Neural progenitor cell (in vitro differentiated cells): ENCODE measurements at regions not wholly inside any gene's neighbourhood (a gene's known extent, or its start where the extent isn't known, plus 50 kb on each side); places are given as distances from the start of the nearest gene placed in this dataset.

ENCODE experiments used
- DNase-seq: peaks from one replicate; pipeline ENCODE4 v3.0.0-alpha.2; 2016; ENCODE audit warnings: low spot score
- H2AFZ ChIP-seq: fragments of 200-600 bp; sonication (generic); replicated peaks from 2 replicates; pipeline ENCODE4 v1.6.1; 2016; ENCODE audit warnings: antibody characterized with exemption
- H3F3A ChIP-seq: fragments of 200-600 bp; sonication (generic); 2 replicates; pipeline ENCODE4 v1.6.1; 2016; ENCODE audit warnings: antibody characterized with exemption, low read depth
- H3K27ac ChIP-seq: fragments of 200-600 bp; sonication (generic); 2 replicates; pipeline ENCODE4 v1.5.1; 2016; ENCODE audit warnings: mild to moderate bottlenecking
- H3K27me3 ChIP-seq: fragments of 200-600 bp; sonication (generic); 2 replicates; pipeline ENCODE4 v1.6.1; 2016; ENCODE audit warnings: mild to moderate bottlenecking, moderate library complexity
- H3K36me3 ChIP-seq: fragments of 200-600 bp; sonication (generic); 2 replicates; pipeline ENCODE4 v1.5.1; 2016
- H3K4me1 ChIP-seq: fragments of 200-600 bp; sonication (generic); 2 replicates; pipeline ENCODE4 v1.6.1; 2016; ENCODE audit warnings: mixed run types
- H3K4me2 ChIP-seq: fragments of 200-600 bp; sonication (generic); 2 replicates; pipeline ENCODE4 v1.6.1; 2016
- H3K4me3 ChIP-seq: fragments of 200-600 bp; sonication (generic); 2 replicates; pipeline ENCODE4 v1.5.1; 2016
- H3K79me2 ChIP-seq: fragments of 200-600 bp; sonication (generic); 2 replicates; pipeline ENCODE4 v1.6.1; 2016; ENCODE audit warnings: low read depth
- H3K9ac ChIP-seq: fragments of 200-600 bp; sonication (generic); 2 replicates; pipeline ENCODE4 v1.6.1; 2016
- H3K9me3 ChIP-seq: fragments of 200-600 bp; sonication (generic); 2 replicates; pipeline ENCODE4 v1.5.1; 2016; ENCODE audit warnings: low read depth
- H4K20me1 ChIP-seq: fragments of 200-600 bp; sonication (generic); 2 replicates; pipeline ENCODE4 v1.6.1; 2016; ENCODE audit warnings: low read depth
- H3K27ac Mint-ChIP-seq: 3 replicates; pipeline ENCODE4 v1.8.0; 2021; ENCODE audit warnings: mixed read lengths
- H3K27me3 Mint-ChIP-seq: 2 replicates; pipeline ENCODE4 v1.8.0; 2022; ENCODE audit warnings: low read depth, mild to moderate bottlenecking, inconsistent platforms, moderate library complexity, mixed read lengths; ENCODE audit not compliant: insufficient read depth
- H3K36me3 Mint-ChIP-seq: 3 replicates; pipeline ENCODE4 v1.8.0; 2021; ENCODE audit warnings: mixed read lengths
- H3K4me1 Mint-ChIP-seq: 3 replicates; pipeline ENCODE4 v1.8.0; 2021; ENCODE audit warnings: mixed read lengths
- H3K4me3 Mint-ChIP-seq: 3 replicates; pipeline ENCODE4 v1.8.0; 2021; ENCODE audit warnings: mild to moderate bottlenecking, moderate library complexity, mixed read lengths
- H3K9me3 Mint-ChIP-seq: 3 replicates; pipeline ENCODE4 v1.8.0; 2020; ENCODE audit warnings: mixed read lengths
- EZH2 ChIP-seq: fragments of 200-600 bp; sonication (generic); IDR thresholded peaks from 2 replicates; pipeline ENCODE4 v1.6.1; 2017; ENCODE audit warnings: antibody characterized with exemption, mild to moderate bottlenecking, moderate library complexity
- EZH2phosphoT487 ChIP-seq: fragments of 200-600 bp; sonication (generic); IDR thresholded peaks from 2 replicates; pipeline ENCODE4 v1.6.1; 2017; ENCODE audit warnings: antibody characterized with exemption
- TF ChIP-seq, protein P1 (sequence below): fragments of 200-600 bp; sonication (generic); IDR thresholded peaks from 2 replicates; pipeline ENCODE4 v1.5.1; 2017; ENCODE audit warnings: antibody characterized with exemption, mild to moderate bottlenecking

GRCh38 chr6:168216751-168217191, 102.8 kb downstream of the DACT2 start:
- Histone ChIP-seq H3K4me1 (peaks cover 33% of the 10 kb centered on the region), H3K9ac (no peak overlapping the region), H3K9me3 (no peaks in the 10 kb centered on the region), H3K4me2 (peak overlapping the region; percentile 70), H3K27me3 (no peaks in the 10 kb centered on the region), H2AFZ (no peak overlapping the region), H3F3A (peaks cover 14% of the 10 kb centered on the region), H3K4me3 (peak overlapping the region; percentile 25), H4K20me1 (no peaks in the 10 kb centered on the region), H3K79me2 (no peaks in the 10 kb centered on the region), H3K36me3 (no peaks in the 10 kb centered on the region), H3K27ac (peak overlapping the region; percentile 31)
- DNase-seq: peak; percentile 87
- Mint-ChIP-seq H3K9me3 (peaks cover 4% of the 10 kb centered on the region), H3K4me1 (peaks cover 37% of the 10 kb centered on the region), H3K27me3 (peaks cover 20% of the 10 kb centered on the region), H3K36me3 (no peaks in the 10 kb centered on the region), H3K27ac (peak overlapping the region; percentile 69), H3K4me3 (peak overlapping the region; percentile 57)
- no peak for TF ChIP-seq EZH2phosphoT487
- TF ChIP-seq, protein P1, sequence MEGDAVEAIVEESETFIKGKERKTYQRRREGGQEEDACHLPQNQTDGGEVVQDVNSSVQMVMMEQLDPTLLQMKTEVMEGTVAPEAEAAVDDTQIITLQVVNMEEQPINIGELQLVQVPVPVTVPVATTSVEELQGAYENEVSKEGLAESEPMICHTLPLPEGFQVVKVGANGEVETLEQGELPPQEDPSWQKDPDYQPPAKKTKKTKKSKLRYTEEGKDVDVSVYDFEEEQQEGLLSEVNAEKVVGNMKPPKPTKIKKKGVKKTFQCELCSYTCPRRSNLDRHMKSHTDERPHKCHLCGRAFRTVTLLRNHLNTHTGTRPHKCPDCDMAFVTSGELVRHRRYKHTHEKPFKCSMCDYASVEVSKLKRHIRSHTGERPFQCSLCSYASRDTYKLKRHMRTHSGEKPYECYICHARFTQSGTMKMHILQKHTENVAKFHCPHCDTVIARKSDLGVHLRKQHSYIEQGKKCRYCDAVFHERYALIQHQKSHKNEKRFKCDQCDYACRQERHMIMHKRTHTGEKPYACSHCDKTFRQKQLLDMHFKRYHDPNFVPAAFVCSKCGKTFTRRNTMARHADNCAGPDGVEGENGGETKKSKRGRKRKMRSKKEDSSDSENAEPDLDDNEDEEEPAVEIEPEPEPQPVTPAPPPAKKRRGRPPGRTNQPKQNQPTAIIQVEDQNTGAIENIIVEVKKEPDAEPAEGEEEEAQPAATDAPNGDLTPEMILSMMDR: no peak
- no peak for TF ChIP-seq EZH2

DNA sequence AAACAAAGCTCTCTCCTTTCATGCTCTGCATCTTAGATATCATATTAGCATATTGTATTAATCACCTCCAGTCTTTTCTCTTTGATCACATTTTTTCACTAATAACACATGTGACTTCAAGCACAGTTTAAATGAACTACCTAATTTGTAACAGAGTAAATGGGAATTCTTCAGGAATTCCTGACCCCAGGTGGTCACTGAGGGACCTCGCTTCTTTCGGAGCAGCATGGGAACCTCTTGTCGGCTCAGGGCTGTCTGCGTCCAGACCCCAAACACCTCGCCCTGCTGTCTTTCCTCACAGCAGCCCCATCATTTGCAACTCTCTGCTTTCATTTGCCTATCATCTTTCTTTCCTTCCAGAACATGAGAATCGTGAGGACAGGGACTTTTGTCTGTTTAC, 103.5 kb downstream of the DACT2 start:
- no peak overlapping the region for H2AFZ ChIP-seq
- H3K9me3 Mint-ChIP-seq: peaks cover 6% of the 10 kb centered on the region
- peak overlapping the region; percentile 25 for H3K4me3 ChIP-seq
- H3K4me1 ChIP-seq: peaks cover 33% of the 10 kb centered on the region
- H3K36me3 Mint-ChIP-seq: no peaks in the 10 kb centered on the region
- TF ChIP-seq, protein P1: no peak
- TF ChIP-seq EZH2phosphoT487 (no peak), EZH2 (no peak)
- no peaks in the 10 kb centered on the region for H3K27me3 ChIP-seq
- no peaks in the 10 kb centered on the region for H3K9me3 ChIP-seq
- no peak overlapping the region for H3K9ac ChIP-seq
- no peak overlapping the region for H3K4me3 Mint-ChIP-seq
- H3K4me2 ChIP-seq: peak overlapping the region; percentile 70
- peak; percentile 69 for DNase-seq
- no peaks in the 10 kb centered on the region for H3K36me3 ChIP-seq
- no peaks in the 10 kb centered on the region for H4K20me1 ChIP-seq
- H3K27me3 Mint-ChIP-seq: peaks cover 26% of the 10 kb centered on the region
- H3K27ac ChIP-seq: peak overlapping the region; percentile 20
- no peaks in the 10 kb centered on the region for H3K79me2 ChIP-seq
- peaks cover 41% of the 10 kb centered on the region for H3K4me1 Mint-ChIP-seq
- H3K27ac Mint-ChIP-seq: peak overlapping the region; percentile 69
- peaks cover 14% of the 10 kb centered on the region for H3F3A ChIP-seq

DNA sequence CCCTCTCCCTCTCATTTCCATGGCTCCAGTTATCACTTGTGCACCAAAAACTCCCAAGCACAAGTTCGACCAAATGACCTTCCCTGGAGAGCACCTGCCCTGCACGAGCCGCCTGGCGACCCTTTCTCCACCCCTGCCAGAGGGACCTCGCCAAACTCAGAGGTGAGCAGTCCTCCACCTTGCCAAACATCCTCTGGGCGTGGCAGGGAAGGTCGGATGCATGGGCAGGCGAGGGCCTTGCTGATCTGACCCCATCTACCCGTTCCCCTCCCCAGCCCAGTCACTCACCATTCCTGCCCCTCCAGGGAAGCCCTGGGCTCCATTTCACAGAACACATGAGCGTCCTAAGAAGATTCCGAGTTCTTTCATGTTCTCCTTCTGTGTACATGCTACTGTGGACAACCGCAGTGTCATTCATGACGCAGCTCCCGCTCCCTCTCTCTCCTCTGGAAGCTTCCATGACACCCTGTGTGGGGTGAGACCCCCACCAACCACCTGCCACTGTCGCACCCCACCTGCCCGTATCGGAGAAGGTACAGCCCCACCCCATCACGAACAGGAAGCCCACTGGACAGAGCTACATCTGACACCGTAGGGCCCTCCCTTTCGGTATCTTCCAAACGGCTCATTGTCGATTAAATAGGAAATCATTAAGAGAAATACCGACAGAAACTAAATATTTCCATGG, 104.3 kb downstream of the DACT2 start:
- H3K9me3 Mint-ChIP-seq: peaks cover 6% of the 10 kb centered on the region
- no peak for DNase-seq
- Histone ChIP-seq H3K27ac (no peak overlapping the region), H2AFZ (no peak overlapping the region), H3K36me3 (no peaks in the 10 kb centered on the region), H3K4me1 (peaks cover 39% of the 10 kb centered on the region), H3K27me3 (no peaks in the 10 kb centered on the region), H3K4me3 (no peak overlapping the region), H3K9me3 (no peaks in the 10 kb centered on the region), H3K9ac (no peak overlapping the region), H3K79me2 (no peaks in the 10 kb centered on the region), H3K4me2 (peak overlapping the region; percentile 70), H3F3A (peaks cover 14% of the 10 kb centered on the region), H4K20me1 (no peaks in the 10 kb centered on the region)
- no peaks in the 10 kb centered on the region for H3K36me3 Mint-ChIP-seq
- no peak overlapping the region for H3K4me3 Mint-ChIP-seq
- peaks cover 26% of the 10 kb centered on the region for H3K27me3 Mint-ChIP-seq
- peaks cover 46% of the 10 kb centered on the region for H3K4me1 Mint-ChIP-seq
- TF ChIP-seq EZH2 (no peak), EZH2phosphoT487 (no peak)
- TF ChIP-seq, protein P1: no peak
- H3K27ac Mint-ChIP-seq: peak overlapping the region; percentile 73
